Transverse colon (tissue), 4 donors: ENCODE measurements at regions not wholly inside any gene's neighbourhood (a gene's known extent, or its start where the extent isn't known, plus 50 kb on each side); places are given as distances from the start of the nearest gene placed in this dataset.

Source experiments
- CTCF ChIP-seq, 5 experiments: fragments of 200-600 bp in 3 of 5; fragments of 450-650 bp in 2 of 5; sonication (generic) in 3 of 5; IDR thresholded peaks; 1 replicate in 2 of 5; 2 replicates in 3 of 5; pipeline ENCODE4 v1.5.1; 2016 to 2017; ENCODE audit warnings: antibody characterized with exemption in 5 of 5, inconsistent platforms in 3 of 5, mild to moderate bottlenecking in 2 of 5, moderate library complexity in 1 of 5
- EP300 ChIP-seq: sonication (generic); formaldehyde crosslinking; IDR thresholded peaks from one replicate; pipeline ENCODE4 v1.6.1; 2017; ENCODE audit warnings: antibody characterized with exemption, low read depth
- POLR2A ChIP-seq: fragments of 450-650 bp; IDR thresholded peaks from one replicate; pipeline ENCODE4 v1.6.1; 2016; ENCODE audit warnings: antibody characterized with exemption, mild to moderate bottlenecking, moderate library complexity
- POLR2AphosphoS5 ChIP-seq, 3 donors: sonication (generic); formaldehyde crosslinking; IDR thresholded peaks; one replicate each; pipeline ENCODE4 v1.6.1; 2016; ENCODE audit warnings: antibody characterized with exemption in 3 of 3

- TF ChIP-seq CTCF (IDR thresholded peaks at IDR 0.05) (no peak), POLR2AphosphoS5 (IDR thresholded peaks at IDR 0.05) (no peak), POLR2A (no peak), EP300 (no peak)
These were observed 311.6 kb downstream of the FAM133A start for GRCh38 chrX:93985344-93986307.
